Suppressor macrophage treated with lipopolysaccharide for 4 hours (primary cell): ENCODE measurements at regions not wholly inside any gene's neighbourhood (a gene's known extent, or its start where the extent isn't known, plus 50 kb on each side); places are given as distances from the start of the nearest gene placed in this dataset.

Experiments used
- DNase-seq: peaks from one replicate; pipeline ENCODE4 v3.0.0-alpha.2; 2020

- DNase-seq = no peak
These were observed 50.6 kb upstream of the SMNDC1 start for GRCh38 chr10:110355141-110355831.

DNA sequence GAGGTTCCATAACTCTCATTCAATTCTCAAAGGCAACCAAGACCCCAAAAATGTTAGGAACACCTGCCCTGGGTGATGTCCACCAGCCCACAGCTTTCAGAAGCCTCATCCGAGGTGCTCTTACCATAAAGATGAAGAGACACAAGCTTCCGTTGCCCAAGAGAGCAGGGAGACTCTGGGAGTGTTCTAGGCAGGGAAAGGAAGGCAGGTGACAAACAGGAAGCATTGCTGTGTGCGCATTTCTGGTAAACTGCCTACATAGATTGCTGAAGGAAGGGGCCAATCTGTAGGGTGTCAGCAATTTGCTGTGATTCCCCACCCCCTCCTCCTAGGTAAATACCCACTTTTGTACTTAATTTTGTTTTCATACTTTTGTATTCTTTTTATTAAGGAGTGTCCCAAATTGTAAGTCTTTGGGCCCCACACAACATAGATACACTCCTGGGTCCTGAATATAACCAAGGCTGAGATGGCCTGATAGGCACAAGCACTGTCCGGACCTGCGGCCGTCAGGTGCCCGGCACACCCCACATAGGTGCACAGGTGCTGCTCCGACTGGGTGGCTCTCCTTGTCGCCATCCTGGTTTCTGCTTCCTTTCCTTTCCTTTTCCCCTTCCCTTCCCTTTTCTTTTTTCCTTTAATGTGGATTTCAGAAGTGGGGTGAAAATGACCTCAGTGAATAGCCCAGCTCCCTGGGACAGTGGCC is 51.4 kb upstream of the SMNDC1 start:
- no peak for DNase-seq

DNA sequence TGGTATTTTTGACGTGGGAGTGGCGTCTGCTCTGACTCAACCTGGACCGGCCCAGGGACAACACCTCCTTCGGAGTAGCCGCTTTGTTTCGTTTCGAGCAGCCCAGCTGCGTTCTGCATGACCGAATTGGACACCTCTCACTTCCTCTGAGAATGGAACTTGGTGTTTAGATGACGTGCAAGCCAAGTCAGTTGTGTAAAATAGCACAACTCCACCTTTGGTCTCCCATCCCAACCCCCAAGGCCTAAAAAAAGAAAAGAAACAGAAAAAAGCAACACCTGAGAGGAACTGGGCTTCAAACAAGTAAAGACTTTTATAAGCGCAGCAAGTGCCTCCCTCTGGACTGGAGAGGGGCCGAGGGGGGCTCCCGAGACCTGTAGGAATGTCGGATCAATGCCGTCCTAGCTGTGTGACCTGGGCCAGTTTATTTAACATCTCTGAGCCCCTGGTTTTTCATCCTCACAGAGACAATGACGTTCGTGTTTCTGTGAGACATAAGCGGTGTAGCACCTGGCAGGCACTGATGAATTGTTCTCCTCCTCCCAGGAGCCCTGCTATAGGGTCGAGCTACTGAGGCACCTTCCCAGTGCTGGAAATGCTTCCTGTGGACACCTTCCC is 52.0 kb upstream of the SMNDC1 start:
- no peak for DNase-seq

- no peak for DNase-seq
These were observed 52.6 kb upstream of the SMNDC1 start for GRCh38 chr10:110357252-110357780.

GRCh38 chr10:110357871-110358270 is 53.2 kb upstream of the SMNDC1 start:
- DNase-seq = no peak

DNA sequence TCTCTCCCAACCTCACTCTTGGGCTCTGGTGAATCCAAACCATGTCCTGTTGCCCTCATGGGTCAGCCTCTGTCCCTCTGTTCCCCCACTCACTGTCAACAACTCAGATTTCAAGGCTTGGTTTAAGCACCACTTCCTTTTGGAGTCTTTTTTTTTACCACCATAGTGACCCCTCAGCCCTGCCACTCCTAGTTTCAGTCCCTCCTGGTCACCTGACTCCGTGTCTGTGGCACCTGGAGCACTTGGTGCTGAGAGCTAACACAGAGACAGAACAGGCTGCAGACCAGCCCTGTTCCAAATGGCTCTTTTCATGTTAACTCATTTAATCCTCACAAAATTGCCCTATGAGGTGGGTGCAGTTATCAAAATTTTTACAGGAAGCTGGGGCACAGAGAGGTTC is 53.6 kb upstream of the SMNDC1 start:
- no peak for DNase-seq

- DNase-seq = no peak
These were observed 54.3 kb upstream of the SMNDC1 start for GRCh38 chr10:110358869-110359629.

DNA sequence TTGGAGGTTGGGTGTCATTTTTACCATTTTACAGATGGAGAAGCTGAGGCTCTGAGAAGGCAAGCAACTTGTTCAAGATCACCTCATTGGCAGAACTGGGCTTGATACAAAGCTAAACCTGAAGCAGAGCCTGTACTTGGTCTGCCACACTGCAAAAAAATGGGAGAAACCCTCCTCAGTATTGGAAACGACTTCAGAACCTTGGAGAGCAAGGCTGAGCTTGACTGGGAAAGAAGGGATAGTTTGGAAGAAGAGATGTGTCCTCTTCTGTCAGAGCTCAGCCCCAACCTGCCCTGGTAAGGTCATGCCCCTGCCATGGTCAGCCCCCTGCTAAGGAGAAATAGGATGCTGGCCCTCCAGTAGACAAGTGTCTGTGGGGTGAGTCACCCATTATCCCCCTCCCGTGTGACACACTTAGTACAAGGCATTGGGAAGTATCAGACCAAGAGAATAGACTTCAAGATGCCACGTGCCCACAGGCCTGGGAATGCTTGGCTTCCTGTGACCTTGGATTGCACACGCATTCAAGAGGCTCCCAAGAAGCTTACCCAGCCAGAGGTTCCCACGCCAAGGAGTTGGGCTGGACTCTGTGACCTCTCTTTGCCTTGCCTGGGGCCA is 56.2 kb upstream of the SMNDC1 start:
- no peak for DNase-seq

GRCh38 chr10:110361800-110362456 is 57.2 kb upstream of the SMNDC1 start:
- DNase-seq = no peak

GRCh38 chr10:110363572-110364411 is 59.1 kb upstream of the SMNDC1 start:
- DNase-seq = no peak

DNA sequence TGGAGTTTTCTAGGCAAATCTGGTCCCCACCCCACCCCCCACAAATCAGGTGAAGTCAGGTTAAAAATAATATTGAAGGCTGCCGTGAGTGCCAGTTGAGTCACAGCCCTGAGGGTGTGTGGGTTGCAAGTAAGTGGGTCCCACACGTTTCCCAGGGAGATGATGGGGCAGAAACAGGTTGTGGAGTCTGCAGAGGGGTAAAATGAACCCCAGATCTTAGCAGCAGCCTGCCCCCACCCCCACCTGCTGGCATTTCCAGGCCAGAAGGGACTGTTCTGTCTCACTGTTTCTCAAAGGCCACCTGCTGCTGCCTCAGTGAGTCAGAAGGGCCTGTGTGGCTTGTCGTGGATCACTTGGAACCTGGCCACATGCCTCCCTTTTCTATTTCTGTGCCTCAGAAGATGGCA is 59.8 kb upstream of the SMNDC1 start:
- no peak for DNase-seq

GRCh38 chr10:110365356-110366143 is 60.8 kb upstream of the SMNDC1 start:
- peak; percentile 38 for DNase-seq

GRCh38 chr10:110366635-110367034 is 61.9 kb upstream of the SMNDC1 start:
- DNase-seq = no peak

GRCh38 chr10:110368002-110368401 is 63.3 kb upstream of the SMNDC1 start:
- peak; percentile 83 for DNase-seq

GRCh38 chr10:110368556-110368955 is 63.8 kb upstream of the SMNDC1 start:
- DNase-seq = no peak

- no peak for DNase-seq
These were observed 65.3 kb upstream of the SMNDC1 start for GRCh38 chr10:110370006-110370405.

DNA sequence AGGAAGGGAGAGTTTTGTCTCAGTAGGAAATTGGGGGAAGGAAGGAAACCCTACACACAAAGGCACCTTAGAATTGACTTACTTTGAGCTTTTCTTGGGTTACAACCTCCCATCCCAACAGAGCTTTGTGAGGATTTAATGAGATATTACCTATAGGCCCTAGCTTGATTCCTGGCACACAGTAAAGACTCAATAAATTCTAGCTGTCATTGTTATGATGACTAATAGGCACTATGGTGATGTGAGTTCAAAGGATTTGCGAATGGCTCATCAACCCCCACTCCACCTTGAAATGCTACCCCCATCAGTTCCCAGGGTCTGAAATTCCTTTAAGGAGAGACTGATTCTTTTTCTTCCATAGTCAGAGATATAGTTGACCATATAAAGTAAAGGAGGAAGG is 67.9 kb upstream of the SMNDC1 start:
- DNase-seq = no peak

GRCh38 chr10:110373059-110373458 is 68.3 kb upstream of the SMNDC1 start:
- no peak for DNase-seq

DNA sequence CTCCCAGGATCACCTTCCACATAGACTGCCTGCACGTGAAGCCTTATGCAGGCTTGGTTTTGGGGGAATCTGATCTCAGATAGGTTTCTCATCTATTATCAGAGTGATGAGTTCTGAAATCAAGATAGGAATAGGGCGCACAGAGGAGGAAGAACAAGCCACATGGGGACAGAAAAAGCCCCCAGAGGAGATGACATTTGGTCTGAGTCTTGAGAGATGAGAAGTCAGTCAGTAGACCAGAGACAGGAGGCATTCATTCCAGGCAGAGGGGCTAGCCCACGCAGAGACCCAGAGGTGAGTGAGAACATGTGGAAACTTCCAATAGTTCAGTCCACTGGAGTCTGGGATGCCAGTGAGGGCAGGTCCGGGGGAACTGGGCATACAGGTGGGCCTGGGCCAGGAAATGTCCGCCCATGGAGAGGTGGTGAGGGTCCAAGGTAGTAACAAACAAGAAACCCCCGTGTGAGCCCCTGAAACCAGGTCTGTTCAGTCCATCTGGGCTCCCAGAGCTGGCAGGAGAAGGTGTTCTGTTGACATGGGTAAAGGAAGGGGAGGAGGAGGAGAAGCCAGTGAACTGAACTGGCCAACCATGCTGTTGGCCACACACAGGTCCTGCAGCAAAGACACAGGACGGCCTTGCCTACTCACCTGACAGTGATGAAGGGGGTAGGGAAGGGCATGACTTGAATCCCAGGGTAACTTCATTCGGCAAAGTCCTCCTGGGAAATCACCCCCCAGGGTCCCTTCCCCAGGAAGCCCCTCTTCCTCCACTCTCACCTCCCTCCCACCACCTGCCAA is 69.3 kb upstream of the SMNDC1 start:
- no peak for DNase-seq

GRCh38 chr10:110375121-110375520 is 70.4 kb upstream of the SMNDC1 start:
- DNase-seq = no peak
